ENCODE measurements at regions not wholly inside any gene's neighbourhood (a gene's known extent, or its start where the extent isn't known, plus 50 kb on each side); places are given as distances from the start of the nearest gene placed in this dataset.

DNA sequence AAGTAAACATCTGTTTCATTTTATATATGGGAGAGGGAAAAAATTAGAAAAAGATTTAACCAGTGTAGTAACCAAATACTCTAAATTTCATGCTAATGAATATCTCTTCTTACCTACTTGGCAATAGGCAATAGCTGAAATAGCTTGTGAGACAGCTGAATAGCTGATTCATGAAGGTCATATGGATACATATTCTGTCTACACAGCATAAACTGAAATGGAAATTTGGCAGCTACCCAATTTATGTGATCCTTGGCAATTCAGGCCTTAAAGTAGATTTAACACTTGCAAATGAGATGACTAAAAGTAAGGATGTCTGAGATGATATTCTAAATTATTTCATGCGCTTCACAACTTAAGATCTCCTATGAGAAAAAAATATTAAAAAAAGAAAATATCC lies 261.2 kb upstream of the SEMA3A start:
- TF ChIP-seq, protein P1, sequence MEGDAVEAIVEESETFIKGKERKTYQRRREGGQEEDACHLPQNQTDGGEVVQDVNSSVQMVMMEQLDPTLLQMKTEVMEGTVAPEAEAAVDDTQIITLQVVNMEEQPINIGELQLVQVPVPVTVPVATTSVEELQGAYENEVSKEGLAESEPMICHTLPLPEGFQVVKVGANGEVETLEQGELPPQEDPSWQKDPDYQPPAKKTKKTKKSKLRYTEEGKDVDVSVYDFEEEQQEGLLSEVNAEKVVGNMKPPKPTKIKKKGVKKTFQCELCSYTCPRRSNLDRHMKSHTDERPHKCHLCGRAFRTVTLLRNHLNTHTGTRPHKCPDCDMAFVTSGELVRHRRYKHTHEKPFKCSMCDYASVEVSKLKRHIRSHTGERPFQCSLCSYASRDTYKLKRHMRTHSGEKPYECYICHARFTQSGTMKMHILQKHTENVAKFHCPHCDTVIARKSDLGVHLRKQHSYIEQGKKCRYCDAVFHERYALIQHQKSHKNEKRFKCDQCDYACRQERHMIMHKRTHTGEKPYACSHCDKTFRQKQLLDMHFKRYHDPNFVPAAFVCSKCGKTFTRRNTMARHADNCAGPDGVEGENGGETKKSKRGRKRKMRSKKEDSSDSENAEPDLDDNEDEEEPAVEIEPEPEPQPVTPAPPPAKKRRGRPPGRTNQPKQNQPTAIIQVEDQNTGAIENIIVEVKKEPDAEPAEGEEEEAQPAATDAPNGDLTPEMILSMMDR (conservative IDR thresholded peaks at IDR 0.05; ENCODE audit: low read depth in 2 of 2) = no peak
- TF ChIP-seq EZH2phosphoT487 (IDR thresholded peaks at IDR 0.05; ENCODE audit: unreplicated experiment) (no peak), EZH2 (IDR thresholded peaks at IDR 0.05; ENCODE audit: low read depth, unreplicated experiment) (no peak), CREB1 (CRISPR knock-in tag; IDR thresholded peaks at IDR 0.05; ENCODE audit: low read depth) (no peak), JUNB (IDR thresholded peaks at IDR 0.05; ENCODE audit: unreplicated experiment) (no peak), POLR2AphosphoS5 (IDR thresholded peaks at IDR 0.05; ENCODE audit: low read depth) (no peak)
- TF ChIP-seq, protein P2, sequence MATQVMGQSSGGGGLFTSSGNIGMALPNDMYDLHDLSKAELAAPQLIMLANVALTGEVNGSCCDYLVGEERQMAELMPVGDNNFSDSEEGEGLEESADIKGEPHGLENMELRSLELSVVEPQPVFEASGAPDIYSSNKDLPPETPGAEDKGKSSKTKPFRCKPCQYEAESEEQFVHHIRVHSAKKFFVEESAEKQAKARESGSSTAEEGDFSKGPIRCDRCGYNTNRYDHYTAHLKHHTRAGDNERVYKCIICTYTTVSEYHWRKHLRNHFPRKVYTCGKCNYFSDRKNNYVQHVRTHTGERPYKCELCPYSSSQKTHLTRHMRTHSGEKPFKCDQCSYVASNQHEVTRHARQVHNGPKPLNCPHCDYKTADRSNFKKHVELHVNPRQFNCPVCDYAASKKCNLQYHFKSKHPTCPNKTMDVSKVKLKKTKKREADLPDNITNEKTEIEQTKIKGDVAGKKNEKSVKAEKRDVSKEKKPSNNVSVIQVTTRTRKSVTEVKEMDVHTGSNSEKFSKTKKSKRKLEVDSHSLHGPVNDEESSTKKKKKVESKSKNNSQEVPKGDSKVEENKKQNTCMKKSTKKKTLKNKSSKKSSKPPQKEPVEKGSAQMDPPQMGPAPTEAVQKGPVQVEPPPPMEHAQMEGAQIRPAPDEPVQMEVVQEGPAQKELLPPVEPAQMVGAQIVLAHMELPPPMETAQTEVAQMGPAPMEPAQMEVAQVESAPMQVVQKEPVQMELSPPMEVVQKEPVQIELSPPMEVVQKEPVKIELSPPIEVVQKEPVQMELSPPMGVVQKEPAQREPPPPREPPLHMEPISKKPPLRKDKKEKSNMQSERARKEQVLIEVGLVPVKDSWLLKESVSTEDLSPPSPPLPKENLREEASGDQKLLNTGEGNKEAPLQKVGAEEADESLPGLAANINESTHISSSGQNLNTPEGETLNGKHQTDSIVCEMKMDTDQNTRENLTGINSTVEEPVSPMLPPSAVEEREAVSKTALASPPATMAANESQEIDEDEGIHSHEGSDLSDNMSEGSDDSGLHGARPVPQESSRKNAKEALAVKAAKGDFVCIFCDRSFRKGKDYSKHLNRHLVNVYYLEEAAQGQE (IDR thresholded peaks at IDR 0.05; ENCODE audit: unreplicated experiment) = no peak

All from GM23338 (cell line).